ENCODE measurements at regions not wholly inside any gene's neighbourhood (a gene's known extent, or its start where the extent isn't known, plus 50 kb on each side); places are given as distances from the start of the nearest gene placed in this dataset.

DNA sequence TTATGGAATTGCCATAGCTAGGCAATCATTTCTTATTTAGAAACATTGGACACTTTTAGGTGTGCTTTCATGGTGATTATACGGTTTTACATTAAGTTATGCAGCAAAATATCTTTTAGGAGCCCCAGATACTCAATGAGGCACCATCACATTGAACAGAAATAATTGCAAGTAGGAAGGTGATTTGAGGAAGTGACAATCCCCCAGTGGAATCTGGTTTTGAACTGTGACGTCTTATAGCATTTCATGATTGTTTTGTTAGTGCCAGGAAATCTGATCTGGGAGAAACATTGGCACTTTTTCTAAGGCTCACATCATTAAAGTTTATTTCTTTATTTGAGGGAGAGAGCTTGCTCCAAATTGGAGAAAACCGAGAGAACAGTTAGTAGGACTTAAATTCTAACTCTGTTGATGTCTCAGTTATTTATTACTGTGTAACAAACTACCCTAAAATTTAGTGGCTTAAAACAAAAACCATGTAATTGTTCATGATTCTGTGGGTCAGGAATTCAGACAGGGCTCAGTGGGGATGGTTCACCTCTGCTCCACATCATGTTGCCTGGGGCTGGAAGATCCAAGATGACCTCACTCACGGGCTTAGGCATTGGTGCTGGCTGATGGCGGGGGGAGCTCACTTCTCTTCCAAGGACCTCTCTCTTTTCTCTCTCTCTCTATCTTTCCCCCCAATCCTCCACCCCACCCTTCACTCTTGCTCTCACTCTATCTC is 78.2 kb upstream of the STEAP1B start:
- Histone ChIP-seq H3K36me3 (ENCODE audit: control insufficient read depth, insufficient read depth, low read length) (no peaks in the 10 kb centered on the region), H3K9me3 (ENCODE audit: control insufficient read depth, low read length) (no peaks in the 10 kb centered on the region), H3K4me3 (ENCODE audit: low read length) (no peak overlapping the region), H3K9ac (ENCODE audit: low read length) (no peak overlapping the region), H3K27me3 (ENCODE audit: control insufficient read depth, insufficient read depth, low read length) (no peaks in the 10 kb centered on the region), H3K4me1 (ENCODE audit: control insufficient read depth, insufficient read depth, low read length) (no peaks in the 10 kb centered on the region)

DNA sequence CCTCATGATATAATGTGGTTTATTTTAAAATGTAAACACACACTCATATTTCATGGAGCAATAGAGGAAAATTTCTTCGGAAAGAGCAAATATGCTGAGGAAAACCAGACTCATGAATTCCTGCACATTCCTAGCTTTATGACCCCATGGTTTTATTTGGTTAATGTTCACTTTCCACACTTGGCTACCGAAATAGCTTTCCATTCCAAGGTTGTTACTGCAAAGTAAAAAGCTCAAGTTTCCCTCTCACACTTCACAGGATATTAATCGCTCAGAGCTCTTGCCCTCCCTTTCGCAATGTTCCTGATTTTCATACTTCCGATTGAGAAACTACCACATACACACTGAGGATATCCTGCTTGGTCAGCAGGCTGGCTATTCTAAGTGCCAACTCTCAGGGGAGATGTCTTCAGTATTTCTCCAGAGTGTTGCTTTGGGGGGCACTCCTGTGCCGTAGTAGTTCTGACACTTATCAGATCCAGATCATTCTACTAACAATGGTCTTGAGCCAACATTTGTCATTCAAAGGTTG is 77.5 kb upstream of the STEAP1B start:
- H3K9me3 ChIP-seq (ENCODE audit: control insufficient read depth, low read length), result no peaks in the 10 kb centered on the region
- H3K4me1 ChIP-seq (ENCODE audit: control insufficient read depth, insufficient read depth, low read length), result no peaks in the 10 kb centered on the region
- no peaks in the 10 kb centered on the region for H3K27me3 ChIP-seq (ENCODE audit: control insufficient read depth, insufficient read depth, low read length)
- no peaks in the 10 kb centered on the region for H3K36me3 ChIP-seq (ENCODE audit: control insufficient read depth, insufficient read depth, low read length)
- H3K4me3 ChIP-seq (ENCODE audit: low read length), result no peak overlapping the region
- no peak overlapping the region for H3K9ac ChIP-seq (ENCODE audit: low read length)

DNA sequence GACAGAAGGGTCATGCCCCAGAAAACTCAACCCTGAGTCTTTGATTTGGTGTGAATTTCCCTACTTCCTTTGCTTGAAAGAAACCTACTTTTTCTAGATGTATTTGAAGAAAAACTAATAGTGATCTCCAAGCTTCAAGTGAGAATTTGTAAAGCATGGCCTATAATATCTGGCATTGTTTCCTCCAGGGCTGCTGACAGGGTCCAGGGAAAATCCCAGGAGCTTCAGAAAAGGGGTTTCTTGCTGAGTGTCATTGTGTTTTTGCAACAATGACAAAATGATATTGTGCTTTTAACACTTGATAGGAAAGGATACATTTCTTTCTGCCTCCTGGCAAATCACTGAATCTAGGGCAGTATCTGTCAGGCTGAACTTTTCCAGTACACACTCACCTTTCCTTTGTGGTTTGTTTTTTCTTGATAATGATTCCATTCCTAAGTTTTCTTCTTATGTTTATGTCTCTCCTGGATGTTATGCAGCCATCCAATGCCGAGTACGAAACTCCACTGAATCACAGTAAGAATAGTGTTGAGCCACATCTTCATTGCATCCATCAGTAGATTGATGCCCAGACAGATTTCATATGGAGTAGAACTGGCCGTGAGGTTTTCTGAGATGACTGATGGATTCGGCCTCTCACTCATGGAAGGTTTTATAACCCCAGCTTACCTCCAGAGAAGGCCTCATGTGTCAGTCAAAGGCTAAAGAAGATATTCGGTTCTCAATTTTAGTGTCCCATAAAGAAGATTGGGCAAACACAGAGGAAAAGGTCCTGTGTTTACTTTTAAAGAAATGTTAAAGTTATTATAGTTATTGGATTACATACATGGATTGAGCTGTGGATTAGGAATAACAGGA is 76.9 kb upstream of the STEAP1B start:
- no peak overlapping the region for H3K9ac ChIP-seq (ENCODE audit: low read length)
- no peaks in the 10 kb centered on the region for H3K27me3 ChIP-seq (ENCODE audit: control insufficient read depth, insufficient read depth, low read length)
- H3K4me1 ChIP-seq (ENCODE audit: control insufficient read depth, insufficient read depth, low read length), result no peaks in the 10 kb centered on the region
- no peaks in the 10 kb centered on the region for H3K9me3 ChIP-seq (ENCODE audit: control insufficient read depth, low read length)
- no peak overlapping the region for H3K4me3 ChIP-seq (ENCODE audit: low read length)
- no peaks in the 10 kb centered on the region for H3K36me3 ChIP-seq (ENCODE audit: control insufficient read depth, insufficient read depth, low read length)

DNA sequence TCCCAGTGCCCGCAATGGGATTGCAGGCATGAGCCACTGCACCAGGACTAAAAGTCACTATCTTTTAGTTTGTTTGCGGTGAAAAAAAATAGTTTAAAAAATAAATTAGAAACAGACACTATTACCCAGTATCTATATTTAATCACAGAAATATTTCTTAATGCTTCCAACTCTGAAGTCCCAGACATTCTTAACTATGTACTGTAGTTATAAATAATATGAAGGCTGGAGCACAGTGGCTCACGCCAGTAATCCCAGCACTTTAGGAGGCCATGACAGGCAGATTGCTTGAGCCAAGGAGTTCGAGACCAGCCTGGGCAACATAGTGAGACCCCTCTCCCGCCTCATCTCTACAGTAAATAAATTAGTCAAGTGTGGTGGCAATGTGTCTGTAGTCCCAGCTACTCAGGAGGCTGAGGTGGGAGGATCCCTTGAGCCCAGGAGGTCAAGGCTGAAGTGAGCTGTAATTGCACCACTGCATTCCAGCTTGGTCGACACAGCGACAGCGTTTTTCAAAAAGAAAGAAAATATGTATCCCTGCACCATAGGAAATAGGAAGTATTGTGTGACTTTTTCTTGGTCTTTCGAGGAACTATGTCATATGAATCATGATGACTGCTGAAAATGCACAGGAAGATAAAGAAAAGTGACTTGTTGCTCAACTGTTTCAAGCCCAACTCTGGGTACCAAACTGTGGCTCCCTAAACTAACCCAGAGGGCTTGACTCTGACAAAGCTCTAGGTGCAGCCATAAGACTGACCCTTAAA is 74.9 kb upstream of the STEAP1B start:
- Histone ChIP-seq H3K27me3 (ENCODE audit: control insufficient read depth, insufficient read depth, low read length) (no peaks in the 10 kb centered on the region), H3K4me3 (ENCODE audit: low read length) (no peak overlapping the region), H3K36me3 (ENCODE audit: control insufficient read depth, insufficient read depth, low read length) (no peaks in the 10 kb centered on the region), H3K4me1 (ENCODE audit: control insufficient read depth, insufficient read depth, low read length) (no peaks in the 10 kb centered on the region), H3K9me3 (ENCODE audit: control insufficient read depth, low read length) (no peaks in the 10 kb centered on the region), H3K9ac (ENCODE audit: low read length) (no peak overlapping the region)

DNA sequence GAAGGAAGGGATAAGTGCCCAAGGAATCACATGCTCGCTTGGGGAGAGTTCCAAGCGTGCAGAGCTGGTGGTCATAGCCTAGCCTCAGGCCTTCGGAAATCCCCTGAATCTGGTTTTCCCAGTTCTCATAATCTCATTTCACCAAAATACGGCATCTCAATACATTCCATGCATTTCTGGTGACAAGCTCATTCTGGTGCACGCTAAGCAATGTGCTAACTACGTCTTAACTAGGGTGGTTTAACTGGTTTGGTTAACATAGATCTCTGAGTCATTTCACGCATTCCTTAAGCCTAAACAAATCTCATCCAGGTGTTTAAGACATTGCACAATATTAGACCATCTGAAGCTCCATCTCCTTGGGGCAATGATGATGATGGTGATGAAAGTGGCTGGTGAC is 72.9 kb upstream of the STEAP1B start:
- no peaks in the 10 kb centered on the region for H3K36me3 ChIP-seq (ENCODE audit: control insufficient read depth, insufficient read depth, low read length)
- no peak overlapping the region for H3K4me3 ChIP-seq (ENCODE audit: low read length)
- no peaks in the 10 kb centered on the region for H3K9me3 ChIP-seq (ENCODE audit: control insufficient read depth, low read length)
- no peaks in the 10 kb centered on the region for H3K4me1 ChIP-seq (ENCODE audit: control insufficient read depth, insufficient read depth, low read length)
- no peak overlapping the region for H3K9ac ChIP-seq (ENCODE audit: low read length)
- H3K27me3 ChIP-seq (ENCODE audit: control insufficient read depth, insufficient read depth, low read length), result no peaks in the 10 kb centered on the region

DNA sequence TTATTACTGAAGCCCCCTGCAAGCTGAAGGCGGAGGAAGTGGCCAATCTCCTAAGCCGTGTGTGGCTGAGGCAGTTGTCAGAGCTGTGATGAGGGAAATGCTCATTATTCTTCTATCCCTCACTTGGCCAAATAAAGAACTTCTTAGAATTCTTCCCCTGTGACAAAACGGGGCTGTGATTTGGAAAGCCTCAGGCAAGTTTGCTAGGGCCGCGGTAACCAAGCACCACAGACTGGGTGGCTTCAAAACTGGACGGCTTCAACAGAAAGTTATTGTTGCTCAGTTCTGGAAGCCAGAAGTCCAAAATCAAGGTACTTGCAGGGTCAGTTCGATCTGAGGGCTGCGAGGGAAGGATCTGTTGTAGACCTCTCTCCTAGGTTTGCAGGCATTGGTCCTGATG is 72.3 kb upstream of the STEAP1B start:
- H3K4me1 ChIP-seq (ENCODE audit: control insufficient read depth, insufficient read depth, low read length), result no peaks in the 10 kb centered on the region
- H3K4me3 ChIP-seq (ENCODE audit: low read length), result no peak overlapping the region
- no peaks in the 10 kb centered on the region for H3K9me3 ChIP-seq (ENCODE audit: control insufficient read depth, low read length)
- H3K36me3 ChIP-seq (ENCODE audit: control insufficient read depth, insufficient read depth, low read length), result no peaks in the 10 kb centered on the region
- no peaks in the 10 kb centered on the region for H3K27me3 ChIP-seq (ENCODE audit: control insufficient read depth, insufficient read depth, low read length)
- H3K9ac ChIP-seq (ENCODE audit: low read length), result no peak overlapping the region

DNA sequence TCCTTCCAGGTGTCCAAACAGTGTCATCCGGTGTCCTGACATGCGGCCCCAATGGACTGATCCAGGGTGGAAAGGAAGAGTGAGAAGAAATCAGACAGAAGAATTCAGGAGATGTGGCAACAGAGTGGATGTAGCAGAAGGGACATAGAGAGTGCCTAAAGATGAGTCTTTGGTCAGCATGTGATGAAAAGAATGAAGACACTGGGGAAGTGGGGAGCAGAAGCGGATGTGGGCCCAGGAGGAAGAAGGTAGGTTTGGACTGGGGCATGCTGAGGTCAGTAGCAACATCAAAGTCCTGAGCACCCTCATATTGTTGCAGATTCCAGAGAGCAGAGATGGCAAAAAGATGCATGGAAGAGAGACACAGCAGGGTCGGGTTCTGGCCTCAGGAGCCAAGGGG is 71.8 kb upstream of the STEAP1B start:
- no peak overlapping the region for H3K9ac ChIP-seq (ENCODE audit: low read length)
- no peaks in the 10 kb centered on the region for H3K4me1 ChIP-seq (ENCODE audit: control insufficient read depth, insufficient read depth, low read length)
- H3K36me3 ChIP-seq (ENCODE audit: control insufficient read depth, insufficient read depth, low read length), result no peaks in the 10 kb centered on the region
- H3K27me3 ChIP-seq (ENCODE audit: control insufficient read depth, insufficient read depth, low read length), result no peaks in the 10 kb centered on the region
- no peaks in the 10 kb centered on the region for H3K9me3 ChIP-seq (ENCODE audit: control insufficient read depth, low read length)
- no peak overlapping the region for H3K4me3 ChIP-seq (ENCODE audit: low read length)

DNA sequence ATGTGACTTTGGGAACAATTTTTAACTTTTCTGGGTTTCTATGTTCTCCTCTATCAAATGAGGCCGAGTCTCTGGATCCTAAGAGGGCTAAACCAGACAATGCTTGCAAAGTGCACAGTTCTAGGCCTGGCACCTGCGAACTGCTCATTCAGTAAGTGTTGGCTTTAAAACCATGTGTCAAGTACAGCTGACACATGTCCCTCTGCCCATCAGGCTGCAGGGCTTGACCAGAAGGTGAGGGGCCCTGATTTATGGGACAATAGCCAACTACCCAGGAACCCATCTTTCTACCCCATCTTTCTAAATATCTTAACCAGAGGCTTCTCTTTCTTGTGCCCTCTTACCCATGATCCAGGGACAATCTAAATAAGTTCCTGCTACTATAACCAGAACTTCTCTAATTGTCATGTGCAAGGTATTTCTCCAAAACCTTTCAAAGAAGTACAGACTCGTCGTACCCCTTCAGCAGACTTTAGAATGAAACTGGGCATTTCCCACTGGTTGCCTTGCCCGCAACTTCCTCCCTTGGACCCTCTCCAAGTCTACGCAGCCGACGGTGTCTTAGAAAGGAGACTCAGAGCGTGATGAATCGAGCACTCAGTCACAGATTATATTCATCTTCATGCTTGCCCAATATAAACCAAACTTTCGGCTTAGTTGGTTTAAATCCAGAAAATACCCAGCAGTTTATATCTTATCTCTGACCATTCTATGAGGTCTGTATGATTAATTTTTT is 69.8 kb upstream of the STEAP1B start:
- Histone ChIP-seq H3K4me1 (ENCODE audit: control insufficient read depth, insufficient read depth, low read length) (peaks cover 10% of the 10 kb centered on the region), H3K9ac (ENCODE audit: low read length) (no peak overlapping the region), H3K9me3 (ENCODE audit: control insufficient read depth, low read length) (no peaks in the 10 kb centered on the region), H3K27me3 (ENCODE audit: control insufficient read depth, insufficient read depth, low read length) (peaks cover 2% of the 10 kb centered on the region), H3K36me3 (ENCODE audit: control insufficient read depth, insufficient read depth, low read length) (no peaks in the 10 kb centered on the region), H3K4me3 (ENCODE audit: low read length) (no peak overlapping the region)

DNA sequence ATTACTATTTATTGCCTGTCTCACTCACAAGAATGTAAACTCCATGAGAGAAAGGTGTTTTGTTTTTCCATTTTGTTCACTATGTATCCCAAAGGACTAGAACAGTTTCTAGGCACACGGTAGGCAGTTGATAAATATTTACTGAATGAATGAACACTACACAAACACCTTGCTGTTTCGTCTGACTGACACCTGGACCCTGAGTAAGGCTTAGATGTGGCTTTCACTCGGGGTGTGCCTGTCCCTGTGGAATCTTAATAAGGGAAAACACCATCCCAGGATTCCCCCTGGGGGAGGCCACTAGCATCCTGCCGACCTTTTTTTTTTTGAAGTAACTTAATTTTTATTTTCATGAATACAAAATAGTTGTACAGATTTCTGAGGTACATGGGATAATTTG is 66.6 kb upstream of the STEAP1B start:
- Histone ChIP-seq H3K4me3 (ENCODE audit: low read length) (no peak overlapping the region), H3K4me1 (ENCODE audit: control insufficient read depth, insufficient read depth, low read length) (peaks cover 10% of the 10 kb centered on the region), H3K9ac (ENCODE audit: low read length) (no peak overlapping the region), H3K27me3 (ENCODE audit: control insufficient read depth, insufficient read depth, low read length) (peaks cover 20% of the 10 kb centered on the region), H3K9me3 (ENCODE audit: control insufficient read depth, low read length) (no peaks in the 10 kb centered on the region), H3K36me3 (ENCODE audit: control insufficient read depth, insufficient read depth, low read length) (no peaks in the 10 kb centered on the region)

DNA sequence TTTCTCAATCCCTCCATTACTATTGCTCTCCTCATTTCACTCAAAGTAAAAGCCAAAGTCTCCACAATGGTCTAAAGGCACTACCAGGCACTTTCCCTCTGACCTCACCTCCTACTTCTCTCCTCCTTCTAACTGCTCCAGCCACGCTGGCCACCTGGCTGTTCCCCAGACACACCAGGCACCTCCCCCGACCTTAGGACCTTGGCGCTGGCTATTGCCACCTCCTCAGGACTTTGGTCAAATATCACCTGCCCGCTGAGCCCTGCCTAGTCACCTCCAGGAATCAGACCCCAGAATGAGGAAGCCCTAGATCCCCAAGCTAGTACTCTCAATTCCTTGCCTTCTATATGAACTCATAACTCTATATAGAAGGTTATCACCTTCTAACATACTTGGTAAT is 66.2 kb upstream of the STEAP1B start:
- Histone ChIP-seq H3K27me3 (ENCODE audit: control insufficient read depth, insufficient read depth, low read length) (peaks cover 20% of the 10 kb centered on the region), H3K9ac (ENCODE audit: low read length) (no peak overlapping the region), H3K36me3 (ENCODE audit: control insufficient read depth, insufficient read depth, low read length) (no peaks in the 10 kb centered on the region), H3K4me1 (ENCODE audit: control insufficient read depth, insufficient read depth, low read length) (peaks cover 10% of the 10 kb centered on the region), H3K4me3 (ENCODE audit: low read length) (no peak overlapping the region), H3K9me3 (ENCODE audit: control insufficient read depth, low read length) (no peaks in the 10 kb centered on the region)

DNA sequence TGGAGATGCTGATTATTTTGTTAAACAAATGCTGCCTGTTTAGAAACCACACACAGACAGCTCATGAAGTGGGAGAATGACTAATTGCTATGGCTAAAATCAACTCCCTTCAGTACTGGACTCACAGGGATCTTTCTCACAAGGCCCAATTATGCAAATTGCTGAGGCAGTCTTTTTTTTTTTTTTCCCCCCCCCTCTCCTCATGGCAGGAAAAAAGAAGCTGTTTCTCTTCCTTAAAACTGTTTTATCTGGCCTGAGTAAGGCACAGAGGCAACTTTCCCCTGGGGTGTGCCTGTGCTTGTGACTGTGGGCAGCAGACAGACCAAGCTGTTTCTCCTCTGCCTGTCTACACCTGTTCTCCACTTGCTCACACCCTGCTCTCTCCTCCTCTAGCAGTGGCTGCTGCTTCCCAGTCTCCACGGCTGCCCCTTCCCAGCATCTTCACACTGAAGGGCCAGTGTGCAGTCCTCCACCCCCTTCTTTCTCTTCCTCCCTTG is 65.4 kb upstream of the STEAP1B start:
- Histone ChIP-seq H3K36me3 (ENCODE audit: control insufficient read depth, insufficient read depth, low read length) (no peaks in the 10 kb centered on the region), H3K4me3 (ENCODE audit: low read length) (no peak overlapping the region), H3K9me3 (ENCODE audit: control insufficient read depth, low read length) (no peaks in the 10 kb centered on the region), H3K27me3 (ENCODE audit: control insufficient read depth, insufficient read depth, low read length) (peaks cover 20% of the 10 kb centered on the region), H3K9ac (ENCODE audit: low read length) (no peak overlapping the region), H3K4me1 (ENCODE audit: control insufficient read depth, insufficient read depth, low read length) (peaks cover 10% of the 10 kb centered on the region)
